Psoas muscle (tissue), 7 donors: ENCODE measurements at regions not wholly inside any gene's neighbourhood (a gene's known extent, or its start where the extent isn't known, plus 50 kb on each side); places are given as distances from the start of the nearest gene placed in this dataset.
A peak's percentile ranks its signal among the peaks of the same experiment; 100 is the strongest.

Experiments
- ATAC-seq, 4 donors: fragments of 200-7000 bp; cut with Tn5 transposase; one replicate each; pipeline ENCODE4 v1.9.1; 2020; ENCODE audit warnings: moderate library complexity in 3 of 4, mild to moderate bottlenecking in 2 of 4
- DNase-seq, 2 donors: peaks; one replicate each; pipeline ENCODE4 v3.0.0-alpha.2; 2020
- H3K27ac ChIP-seq: fragments of 200-600 bp; one replicate; pipeline ENCODE4 v1.8.0; 2022
- H3K27me3 ChIP-seq, 3 donors: fragments of 200-600 bp in 1 of 3; one replicate each; pipeline versions ENCODE4 v1.6.1 to v1.8.0; 2013 to 2022; ENCODE audit warnings: low read length in 2 of 3, mild to moderate bottlenecking in 2 of 3, moderate library complexity in 1 of 3; ENCODE audit not compliant: insufficient read depth in 3 of 3
- H3K36me3 ChIP-seq, 2 donors: fragments of 200-600 bp in 1 of 2; one replicate each; pipeline versions ENCODE4 v1.6.1 to v1.8.0; 2013 to 2022; ENCODE audit warnings: low read depth in 1 of 2, mild to moderate bottlenecking in 1 of 2, moderate library complexity in 1 of 2; ENCODE audit not compliant: insufficient read depth in 1 of 2
- H3K4me1 ChIP-seq: fragments of 200-600 bp; one replicate; pipeline ENCODE4 v1.8.0; 2022
- H3K4me3 ChIP-seq: fragments of 200-600 bp; one replicate; pipeline ENCODE4 v1.8.0; 2022; ENCODE audit warnings: mild to moderate bottlenecking
- H3K9me3 ChIP-seq: fragments of 200-600 bp; one replicate; pipeline ENCODE4 v1.8.0; 2022
- WGBS, 3 donors: extraction: QIAGEN DNeasy Blood & Tissue Kit; methylation state at CpG; one replicate each; pipeline versions ENCODE4 v1.1.6 to v1.1.7; 2013; 5-methylcytosine and 5-hydroxymethylcytosine counted together
- intact Hi-C, 2 donors: fragments of 100-400 bp; cut with DNase I; formaldehyde crosslinking; loops; one replicate each; pipeline versions ENCODE4 v1.11.0 to v1.14.2; 2022
- TF ChIP-seq, protein P1 (sequence below): fragments of 200-600 bp; IDR thresholded peaks from one replicate; pipeline ENCODE4 v1.8.0; 2022; ENCODE audit warnings: antibody characterized with exemption
- donor health status: healthy with polysubstance abuse.
- donor health status: DM: no; HTN: no; CAD: no; lungs with moderate emphysema.
- donor health status: Bipolar disorder and iron deficiency.
- donor health status: healthy.
- donor health status: DM: yes; HTN: yes; CAD: no.
- donor health status: DM: no; HTN: no; CAD: no.
- donor health status: DM: yes; HTN: yes; CAD: no.

DNA sequence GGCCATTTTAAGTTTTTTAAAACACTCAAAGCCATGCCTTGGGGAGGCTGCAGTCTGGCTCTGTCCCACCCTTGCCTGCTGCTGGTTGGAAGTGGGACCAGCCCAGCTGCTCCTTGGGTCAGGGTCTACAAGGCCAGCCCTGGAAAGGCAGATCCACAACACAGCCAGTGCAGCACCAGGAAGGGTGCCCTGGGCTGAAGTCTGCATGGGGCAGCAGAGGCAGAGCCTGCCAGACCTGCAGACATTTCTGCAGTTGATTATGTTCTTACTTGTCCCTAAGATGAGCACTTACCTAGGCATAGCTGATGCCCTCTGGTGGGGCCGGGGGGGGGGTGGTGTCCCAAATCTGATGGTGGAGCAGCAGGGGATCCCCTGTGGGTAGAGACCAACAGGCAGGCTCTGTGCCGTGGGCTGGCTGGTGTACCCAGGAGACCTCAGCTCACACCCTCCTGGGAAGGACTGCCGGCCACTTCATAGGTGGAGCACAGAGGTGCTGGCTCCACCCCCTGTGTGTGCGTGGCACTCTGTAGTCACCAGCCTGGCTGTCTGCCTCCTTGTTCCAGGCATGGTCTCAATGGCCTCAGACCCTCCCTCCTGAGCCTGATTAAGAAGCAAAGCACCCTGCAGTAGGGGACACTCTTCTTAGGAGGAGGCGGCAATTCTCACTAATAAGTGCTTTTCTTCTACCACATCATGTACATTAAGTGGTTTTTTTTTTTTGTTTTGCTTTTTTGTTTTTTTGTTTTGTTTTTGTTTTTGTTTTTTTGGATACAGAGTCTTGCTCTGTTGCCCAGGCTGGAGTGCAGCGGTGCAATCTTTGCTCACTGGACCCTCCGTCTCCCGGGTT, 97.4 kb upstream of the KLF13 start:
- TF ChIP-seq, protein P1, sequence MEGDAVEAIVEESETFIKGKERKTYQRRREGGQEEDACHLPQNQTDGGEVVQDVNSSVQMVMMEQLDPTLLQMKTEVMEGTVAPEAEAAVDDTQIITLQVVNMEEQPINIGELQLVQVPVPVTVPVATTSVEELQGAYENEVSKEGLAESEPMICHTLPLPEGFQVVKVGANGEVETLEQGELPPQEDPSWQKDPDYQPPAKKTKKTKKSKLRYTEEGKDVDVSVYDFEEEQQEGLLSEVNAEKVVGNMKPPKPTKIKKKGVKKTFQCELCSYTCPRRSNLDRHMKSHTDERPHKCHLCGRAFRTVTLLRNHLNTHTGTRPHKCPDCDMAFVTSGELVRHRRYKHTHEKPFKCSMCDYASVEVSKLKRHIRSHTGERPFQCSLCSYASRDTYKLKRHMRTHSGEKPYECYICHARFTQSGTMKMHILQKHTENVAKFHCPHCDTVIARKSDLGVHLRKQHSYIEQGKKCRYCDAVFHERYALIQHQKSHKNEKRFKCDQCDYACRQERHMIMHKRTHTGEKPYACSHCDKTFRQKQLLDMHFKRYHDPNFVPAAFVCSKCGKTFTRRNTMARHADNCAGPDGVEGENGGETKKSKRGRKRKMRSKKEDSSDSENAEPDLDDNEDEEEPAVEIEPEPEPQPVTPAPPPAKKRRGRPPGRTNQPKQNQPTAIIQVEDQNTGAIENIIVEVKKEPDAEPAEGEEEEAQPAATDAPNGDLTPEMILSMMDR: no peak
- Histone ChIP-seq H3K4me1 (peaks cover 2% of the 10 kb centered on the region), H3K27me3 (no peaks in the 10 kb centered on the region), H3K27ac (no peak overlapping the region), H3K4me3 (no peak overlapping the region), H3K9me3 (no peaks in the 10 kb centered on the region), H3K36me3 (no peaks in the 10 kb centered on the region)
- ATAC-seq (no peak), DNase-seq (no peak)
- 71 to 80% (median 74%) methylated on average over 8 of the region's 8 CpGs for WGBS, 3 donors
- intact Hi-C loops: no loop called here

DNA sequence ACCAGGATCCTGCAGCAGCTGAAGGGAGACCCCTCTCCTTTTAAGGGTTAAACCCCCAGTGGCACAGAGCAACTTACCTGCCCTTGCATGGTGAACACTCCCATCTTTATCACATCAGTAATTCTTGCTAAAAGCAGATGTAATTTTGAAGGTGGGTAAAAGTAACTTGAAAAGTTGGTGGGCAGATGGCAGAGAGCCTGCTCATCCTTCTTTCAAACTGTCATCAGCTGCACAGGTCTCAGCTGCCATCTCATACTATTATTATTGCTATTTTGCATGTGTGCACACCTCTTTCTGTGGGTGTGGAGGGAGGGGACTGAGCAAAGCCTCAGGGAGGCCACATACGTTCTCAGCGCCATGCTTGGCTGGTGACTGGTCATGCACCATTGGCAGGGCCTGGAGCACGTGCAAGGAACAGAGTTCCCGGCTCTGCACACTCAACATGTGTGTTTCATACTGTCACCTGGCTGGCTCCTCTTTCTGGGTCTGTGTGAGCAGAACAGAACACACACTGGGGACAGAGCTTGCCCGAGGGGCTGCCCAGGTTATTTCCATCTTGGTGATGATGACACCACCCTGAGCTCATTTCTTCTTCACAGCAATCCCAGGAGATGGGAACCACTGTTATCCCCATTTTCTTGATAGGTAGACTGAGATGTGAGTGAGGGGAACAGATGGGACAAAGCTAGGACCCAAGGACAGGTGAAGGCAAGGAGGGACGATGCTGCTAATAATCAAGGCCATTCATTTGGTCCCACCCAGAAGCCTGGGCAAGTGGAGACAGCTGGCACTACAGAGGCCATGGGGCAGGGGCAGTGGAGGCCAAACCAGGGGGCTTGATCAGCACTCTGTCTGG, 95.8 kb upstream of the KLF13 start:
- TF ChIP-seq, protein P1: no peak
- intact Hi-C loops: no loop called here
- H3K9me3 ChIP-seq: no peaks in the 10 kb centered on the region
- no peaks in the 10 kb centered on the region for H3K27me3 ChIP-seq
- H3K27ac ChIP-seq: no peak overlapping the region
- no peak for ATAC-seq
- DNase-seq: no peak
- no peaks in the 10 kb centered on the region for H3K36me3 ChIP-seq
- WGBS, 3 donors: 82 to 88% (median 84%) methylated on average over 6 of the region's 6 CpGs
- H3K4me3 ChIP-seq: no peak overlapping the region
- peaks cover 4% of the 10 kb centered on the region for H3K4me1 ChIP-seq

DNA sequence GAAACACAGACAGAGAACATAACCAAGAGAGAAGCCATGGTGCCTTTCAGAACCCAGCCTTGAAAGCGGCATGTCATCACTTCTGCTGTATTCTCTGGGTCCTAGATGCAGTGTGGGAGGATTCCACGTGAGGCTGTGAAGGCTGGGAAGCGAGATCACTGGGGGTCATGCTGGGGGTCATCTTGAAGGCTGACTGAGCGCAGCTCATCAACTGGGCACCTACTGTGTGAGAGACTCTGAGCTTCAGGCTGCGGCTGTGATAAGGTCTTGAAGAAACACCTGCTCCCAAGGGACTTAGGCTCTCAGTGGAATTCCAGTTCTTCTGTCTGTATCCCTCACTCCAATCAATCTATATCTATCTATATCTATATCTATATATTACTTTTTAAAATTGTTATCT, 91.8 kb upstream of the KLF13 start:
- H3K36me3 ChIP-seq: no peaks in the 10 kb centered on the region
- no peak for DNase-seq
- H3K9me3 ChIP-seq: no peaks in the 10 kb centered on the region
- intact Hi-C loops: no loop called here
- 77 to 90% (median 78%) methylated on average over 5 of the region's 5 CpGs for WGBS, 3 donors
- TF ChIP-seq, protein P1: no peak
- ATAC-seq: no peak
- H3K4me1 ChIP-seq: peaks cover 17% of the 10 kb centered on the region
- H3K27me3 ChIP-seq: no peaks in the 10 kb centered on the region
- no peak overlapping the region for H3K27ac ChIP-seq
- no peak overlapping the region for H3K4me3 ChIP-seq

DNA sequence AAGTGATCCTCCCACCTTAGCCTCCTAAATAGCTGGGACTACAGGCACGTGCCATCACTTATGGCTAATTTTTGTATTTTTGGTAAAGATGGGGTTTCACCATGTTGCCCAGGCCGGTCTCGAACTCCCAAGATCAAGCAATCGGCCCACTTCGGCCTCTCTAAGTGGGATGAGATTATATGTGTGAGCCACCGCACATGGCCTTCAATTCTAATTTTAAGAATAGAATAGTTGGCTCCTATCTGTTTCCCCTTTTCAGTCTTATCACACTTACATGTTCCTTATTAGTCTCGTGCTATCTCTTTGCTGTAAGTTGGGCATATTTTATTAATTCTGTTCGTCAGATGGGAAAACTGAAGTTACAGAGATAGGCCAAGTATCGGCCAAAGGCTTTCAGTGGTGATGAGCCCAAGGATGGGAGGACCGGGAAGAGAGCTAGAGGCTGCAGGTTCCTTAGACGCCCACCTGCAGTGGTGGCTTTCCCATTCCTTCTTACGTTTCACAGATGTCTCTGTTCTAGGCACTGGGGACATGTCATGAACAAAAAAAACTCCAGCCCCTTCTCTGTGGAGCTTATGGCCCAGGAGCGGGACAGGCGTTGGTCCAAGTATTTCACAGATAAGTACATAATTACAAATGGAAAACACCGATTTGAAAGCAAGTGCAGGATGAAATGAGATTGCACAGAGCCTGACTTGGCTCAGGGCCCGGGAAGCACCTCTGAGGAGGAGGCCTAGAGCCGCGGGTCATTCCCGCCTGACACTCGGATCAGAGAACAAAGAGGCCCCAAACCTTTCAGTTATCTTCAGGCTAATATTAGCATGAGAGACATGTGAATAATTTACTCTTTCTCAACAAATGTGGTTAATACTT, 91.1 kb upstream of the KLF13 start:
- H3K4me1 ChIP-seq: peaks cover 17% of the 10 kb centered on the region
- no peaks in the 10 kb centered on the region for H3K27me3 ChIP-seq
- intact Hi-C loops: no loop called here
- DNase-seq: no peak
- H3K27ac ChIP-seq: peak overlapping the region; percentile 49
- ATAC-seq: peak in 2 of 4 donors; percentile 15 to 22
- TF ChIP-seq, protein P1: no peak
- H3K4me3 ChIP-seq: no peak overlapping the region
- 73 to 75% (median 75%) methylated on average over 20 of the region's 20 CpGs for WGBS, 3 donors
- no peaks in the 10 kb centered on the region for H3K9me3 ChIP-seq
- no peaks in the 10 kb centered on the region for H3K36me3 ChIP-seq
